Neural crest cell (in vitro differentiated cells): ENCODE measurements at regions not wholly inside any gene's neighbourhood (a gene's known extent, or its start where the extent isn't known, plus 50 kb on each side); places are given as distances from the start of the nearest gene placed in this dataset.
A peak's percentile ranks its signal among the peaks of the same experiment; 100 is the strongest.

ENCODE experiments used
- DNase-seq: peaks from one replicate; pipeline ENCODE4 v3.0.0; 2021; ENCODE audit warnings: low read depth, mixed read lengths, low spot score
- H3K27ac Mint-ChIP-seq: one replicate; pipeline ENCODE4 v1.8.0; 2021; ENCODE audit warnings: mild to moderate bottlenecking, mixed read lengths; ENCODE audit not compliant: unreplicated experiment
- H3K27me3 Mint-ChIP-seq: 2 replicates; pipeline ENCODE4 v1.8.0; 2021; ENCODE audit warnings: low read depth, mild to moderate bottlenecking, mixed read lengths
- H3K36me3 Mint-ChIP-seq: 2 replicates; pipeline ENCODE4 v1.8.0; 2021; ENCODE audit warnings: low read depth, mild to moderate bottlenecking, mixed read lengths
- H3K4me1 Mint-ChIP-seq: 2 replicates; pipeline ENCODE4 v1.8.0; 2021; ENCODE audit warnings: mixed read lengths
- H3K4me3 Mint-ChIP-seq: one replicate; pipeline ENCODE4 v1.8.0; 2021; ENCODE audit warnings: mild to moderate bottlenecking, mixed read lengths
- H3K9me3 Mint-ChIP-seq: 2 replicates; pipeline ENCODE4 v1.8.0; 2021; ENCODE audit warnings: mixed read lengths
- CTCF ChIP-seq: fragments of 200-600 bp; sonication (generic); conservative IDR thresholded peaks from 2 replicates; pipeline ENCODE4 v1.5.0; 2021; ENCODE audit warnings: antibody characterized with exemption, mild to moderate bottlenecking

DNA sequence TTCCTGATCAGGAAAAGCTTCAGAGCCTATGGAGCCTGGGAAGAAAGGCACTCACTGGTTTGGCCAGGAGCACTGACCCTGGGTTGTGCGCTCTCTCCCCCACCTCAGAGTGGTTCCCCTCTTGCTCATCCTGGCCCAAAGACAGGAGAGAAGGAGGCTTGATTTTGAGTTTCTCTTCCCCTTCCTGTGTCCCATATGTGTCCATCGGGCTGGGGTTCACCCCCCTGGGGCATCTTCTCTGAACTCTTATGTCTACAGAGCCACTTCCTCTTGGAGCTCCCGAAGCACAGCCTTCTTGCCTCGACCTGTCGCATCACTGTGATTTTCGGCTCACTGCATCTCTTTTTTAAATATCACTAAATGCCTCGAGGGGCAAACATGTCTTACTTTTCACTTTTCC lies 692.3 kb downstream of the RNF144A start:
- Mint-ChIP-seq H3K4me1 (peaks cover 28% of the 10 kb centered on the region), H3K27ac (no peak overlapping the region), H3K4me3 (no peak overlapping the region), H3K27me3 (no peaks in the 10 kb centered on the region), H3K36me3 (no peaks in the 10 kb centered on the region), H3K9me3 (peaks cover 3% of the 10 kb centered on the region)
- TF ChIP-seq CTCF, result no peak
- DNase-seq, result no peak

- Mint-ChIP-seq H3K27me3 (no peaks in the 10 kb centered on the region), H3K9me3 (peaks cover 3% of the 10 kb centered on the region), H3K4me1 (peaks cover 28% of the 10 kb centered on the region), H3K27ac (no peak overlapping the region), H3K36me3 (no peaks in the 10 kb centered on the region), H3K4me3 (no peak overlapping the region)
- DNase-seq, result no peak
- no peak for TF ChIP-seq CTCF
These were observed 692.8 kb downstream of the RNF144A start for GRCh38 chr2:7609974-7610373.

DNA sequence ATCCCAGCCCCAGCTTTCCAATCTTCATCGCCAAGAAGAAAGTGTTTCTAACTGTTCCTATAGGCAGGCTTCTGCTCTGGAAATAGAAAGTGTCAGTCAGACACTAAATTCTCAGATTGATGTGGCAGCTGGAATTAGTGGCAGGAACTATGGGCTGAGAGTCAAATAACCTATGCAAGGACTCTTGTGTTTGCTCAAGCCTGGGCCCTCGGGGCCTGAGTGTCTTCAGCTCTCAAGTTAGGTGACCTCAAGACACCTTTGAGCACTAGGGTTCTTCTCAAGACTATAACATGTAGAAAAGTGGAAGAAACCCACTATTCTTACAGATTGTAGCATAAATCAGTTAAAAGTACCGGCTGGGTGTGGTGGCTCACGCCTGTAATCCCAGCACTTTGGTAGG lies 694.5 kb downstream of the RNF144A start:
- Mint-ChIP-seq H3K27ac (peak overlapping the region; percentile 28), H3K27me3 (no peaks in the 10 kb centered on the region), H3K36me3 (no peaks in the 10 kb centered on the region), H3K4me1 (peaks cover 38% of the 10 kb centered on the region), H3K9me3 (peaks cover 3% of the 10 kb centered on the region), H3K4me3 (no peak overlapping the region)
- no peak for DNase-seq
- no peak for TF ChIP-seq CTCF

GRCh38 chr2:7612969-7613368 lies 695.8 kb downstream of the RNF144A start:
- no peaks in the 10 kb centered on the region for H3K36me3 Mint-ChIP-seq
- DNase-seq, result no peak
- peaks cover 37% of the 10 kb centered on the region for H3K4me1 Mint-ChIP-seq
- TF ChIP-seq CTCF, result no peak
- H3K4me3 Mint-ChIP-seq, result no peak overlapping the region
- peaks cover 3% of the 10 kb centered on the region for H3K9me3 Mint-ChIP-seq
- H3K27me3 Mint-ChIP-seq, result no peaks in the 10 kb centered on the region
- no peak overlapping the region for H3K27ac Mint-ChIP-seq

DNA sequence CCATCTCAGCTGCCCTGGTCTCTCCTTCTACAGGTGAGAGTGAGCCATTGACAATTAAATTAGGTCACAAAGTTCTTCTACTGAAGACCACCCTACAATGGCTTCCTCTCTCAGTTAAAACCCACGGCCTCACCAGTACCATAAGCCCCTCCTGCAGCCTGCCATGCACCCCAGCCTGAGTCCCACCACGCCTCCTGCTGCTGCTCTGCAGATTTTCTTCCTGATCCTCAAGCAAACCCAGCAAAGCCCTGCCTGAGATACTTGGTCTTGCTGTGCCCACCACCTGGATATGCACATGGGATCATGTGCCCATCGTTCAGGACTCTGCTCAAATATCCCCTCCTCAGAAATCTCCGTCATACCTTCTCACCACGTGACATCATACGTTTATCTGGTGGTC lies 696.6 kb downstream of the RNF144A start:
- no peak for TF ChIP-seq CTCF
- H3K36me3 Mint-ChIP-seq, result no peaks in the 10 kb centered on the region
- H3K27ac Mint-ChIP-seq, result no peak overlapping the region
- no peaks in the 10 kb centered on the region for H3K27me3 Mint-ChIP-seq
- DNase-seq, result no peak
- peaks cover 44% of the 10 kb centered on the region for H3K4me1 Mint-ChIP-seq
- peaks cover 3% of the 10 kb centered on the region for H3K9me3 Mint-ChIP-seq
- H3K4me3 Mint-ChIP-seq, result no peak overlapping the region

GRCh38 chr2:7618031-7618430 lies 700.8 kb downstream of the RNF144A start:
- peaks cover 38% of the 10 kb centered on the region for H3K4me1 Mint-ChIP-seq
- peaks cover 8% of the 10 kb centered on the region for H3K9me3 Mint-ChIP-seq
- no peak overlapping the region for H3K27ac Mint-ChIP-seq
- no peak for DNase-seq
- TF ChIP-seq CTCF, result no peak
- no peak overlapping the region for H3K4me3 Mint-ChIP-seq
- H3K36me3 Mint-ChIP-seq, result no peaks in the 10 kb centered on the region
- no peaks in the 10 kb centered on the region for H3K27me3 Mint-ChIP-seq
